Stimulated activated CD8-positive, alpha-beta memory T cell treated with anti-CD3 and anti-CD28 coated beads, Interleukin-2, amount 100 ng/mL, for 48 hours (primary cell): ENCODE measurements at regions not wholly inside any gene's neighbourhood (a gene's known extent, or its start where the extent isn't known, plus 50 kb on each side); places are given as distances from the start of the nearest gene placed in this dataset.
A peak's percentile ranks its signal among the peaks of the same experiment; 100 is the strongest.
"Not testable (repeated sequence)": the region's sequence is repeated elsewhere in the genome, so short reads cannot be mapped to it uniquely, and the experiment has no call there.

ENCODE experiments used
- DNase-seq, 2 donors: peaks; one replicate each; pipeline ENCODE4 v3.0.0-alpha.2; 2020; ENCODE audit warnings: low read depth in 2 of 2

DNA sequence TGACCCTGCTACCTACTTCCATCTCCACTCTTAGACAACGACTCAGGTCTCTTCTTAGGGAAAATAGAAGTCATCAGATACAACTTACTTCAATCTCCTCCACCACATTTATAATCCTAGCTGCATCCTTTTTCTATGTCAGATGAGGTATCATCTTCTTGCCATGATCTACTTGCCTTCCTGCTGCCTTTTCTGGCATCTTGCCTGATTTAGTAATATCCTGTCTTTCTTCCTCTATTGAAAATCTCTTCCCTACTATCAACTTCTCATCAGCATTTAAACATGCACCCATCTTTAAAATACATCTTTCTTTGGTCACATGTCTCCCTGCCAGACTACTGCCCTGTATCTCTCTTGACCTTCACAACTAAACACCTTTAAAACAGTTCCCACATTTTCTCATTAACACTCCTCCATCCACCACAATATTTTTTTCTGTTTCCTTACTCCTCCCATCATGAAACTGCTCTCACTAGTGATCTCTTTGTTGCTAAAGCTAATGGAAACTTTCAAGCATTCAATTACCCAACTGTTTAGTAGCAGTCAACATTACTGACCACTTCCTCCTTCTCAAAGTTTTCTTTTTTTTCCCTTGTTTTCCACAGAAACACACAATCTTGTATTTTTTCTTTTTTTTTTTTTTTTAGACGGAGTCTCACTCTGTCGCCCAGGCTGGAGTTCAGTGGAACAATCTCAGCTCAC, 100.8 kb upstream of the CXorf66 start:
- DNase-seq, result no peak

DNA sequence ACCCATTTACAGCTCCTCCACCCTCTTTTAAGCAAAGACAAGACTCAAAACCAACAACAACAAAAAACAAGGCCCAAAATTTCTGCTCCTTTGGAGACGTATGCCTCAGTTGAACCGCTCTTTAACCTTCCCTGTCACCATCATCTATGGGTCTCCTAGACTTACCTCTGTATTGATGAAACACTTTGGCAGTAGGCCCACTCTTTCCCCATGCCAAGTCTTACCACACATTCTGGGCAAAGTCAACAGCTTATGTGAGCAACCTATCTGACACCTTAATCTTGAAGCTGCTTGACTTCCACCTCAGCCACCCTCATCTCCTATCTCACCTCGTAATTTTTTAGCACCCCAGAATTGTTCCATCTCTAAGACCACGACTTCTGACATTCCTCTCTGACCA, 99.7 kb upstream of the CXorf66 start:
- DNase-seq, result no peak

DNA sequence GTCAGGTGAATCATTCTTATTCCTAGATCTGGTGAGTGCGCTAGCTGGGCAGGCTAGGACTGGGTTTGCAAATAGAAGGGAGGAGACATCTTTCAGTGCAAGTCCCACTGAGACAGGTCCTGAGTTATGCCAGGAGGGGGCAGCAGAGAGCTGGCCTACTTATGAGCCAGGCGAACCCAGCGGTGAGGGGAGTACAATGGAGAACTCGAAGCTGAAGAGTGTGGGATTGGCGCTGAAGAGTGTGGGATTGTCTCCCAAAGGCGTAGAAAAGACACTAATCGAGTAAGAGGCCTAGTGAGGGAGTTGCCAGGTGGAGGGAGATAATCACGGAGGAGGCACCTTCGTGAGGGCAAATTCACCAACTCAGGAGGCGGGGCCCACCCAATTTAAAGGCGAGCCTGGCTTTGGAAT, 91.7 kb upstream of the CXorf66 start:
- DNase-seq, result peak; percentile 42 to 52

DNA sequence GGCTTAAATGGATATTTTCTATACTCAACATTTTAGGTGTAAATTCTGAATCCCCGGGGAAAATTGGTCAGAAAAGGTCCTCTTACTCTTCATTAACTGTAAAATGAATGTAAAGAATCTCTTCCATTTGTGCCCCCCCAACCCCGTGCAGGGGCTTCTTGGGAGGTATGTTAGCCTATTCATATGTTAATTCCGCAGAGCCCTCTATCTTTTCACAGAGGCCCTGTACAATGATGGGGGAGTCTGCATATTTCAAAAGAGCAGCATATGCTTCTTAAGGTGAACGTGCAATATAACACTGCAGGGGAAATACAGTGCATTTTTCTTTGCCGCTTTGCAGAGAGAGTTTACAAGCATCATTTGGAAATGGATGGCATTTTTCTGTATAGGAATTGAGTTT, 88.5 kb upstream of the CXorf66 start:
- DNase-seq, result no peak

DNA sequence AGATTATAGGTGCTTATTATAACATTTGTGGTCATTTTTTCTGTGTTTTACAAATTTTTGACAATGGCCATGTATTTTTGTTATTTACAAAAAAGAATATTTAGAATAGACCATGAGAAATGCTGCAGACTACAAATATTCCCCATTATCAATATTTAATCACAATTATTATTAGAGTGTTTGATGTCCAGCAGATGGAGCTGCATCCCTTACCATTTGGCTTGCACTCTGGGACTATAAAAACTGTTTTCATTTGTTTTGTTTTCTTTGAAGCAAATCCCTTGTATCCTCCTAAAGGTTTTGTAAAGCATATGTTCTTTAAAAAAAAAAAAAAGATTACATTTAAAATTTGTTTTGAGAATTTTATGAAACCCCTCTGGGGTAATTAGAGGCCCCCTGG, 85.6 kb upstream of the CXorf66 start:
- no peak for DNase-seq

DNA sequence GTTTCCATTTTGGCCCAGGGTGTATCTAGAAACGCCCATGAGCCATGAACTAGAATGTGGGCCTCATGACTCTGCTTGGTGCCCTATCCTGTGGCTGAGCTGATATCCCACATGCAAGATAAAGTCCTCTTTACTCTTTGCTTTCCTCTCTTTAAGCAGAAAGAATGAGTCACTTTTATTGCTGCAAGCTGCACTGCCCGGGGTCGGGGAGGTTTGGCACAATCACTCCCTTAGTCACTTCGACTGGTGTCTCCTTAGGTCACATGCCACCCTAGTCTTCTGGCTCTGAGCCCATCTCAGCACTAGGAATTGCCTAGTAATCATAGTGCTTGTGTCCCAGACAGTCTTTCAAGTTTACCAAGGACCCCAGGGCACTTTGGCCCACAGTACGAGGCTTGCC, 75.1 kb upstream of the CXorf66 start:
- no peak for DNase-seq

DNA sequence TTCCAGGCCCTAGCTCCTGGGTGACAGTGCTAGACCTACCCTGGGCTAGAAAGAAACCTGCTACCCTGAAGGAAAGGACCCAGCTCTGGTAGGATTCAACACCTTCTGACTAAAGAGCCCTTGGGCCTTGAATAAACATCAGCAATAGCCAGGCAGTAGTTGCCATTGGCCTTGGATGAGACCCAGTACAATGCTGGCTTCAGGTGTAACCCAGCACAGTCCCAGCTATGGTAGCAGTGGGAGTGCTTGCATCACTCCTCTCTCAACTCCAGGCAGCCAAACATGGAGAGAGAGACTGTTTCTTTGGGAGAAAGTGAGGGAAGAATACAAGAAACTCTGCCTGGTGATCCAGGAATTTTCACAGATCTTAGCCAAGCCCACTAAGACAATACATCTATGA, 73.5 kb upstream of the CXorf66 start:
- DNase-seq, result no peak

DNA sequence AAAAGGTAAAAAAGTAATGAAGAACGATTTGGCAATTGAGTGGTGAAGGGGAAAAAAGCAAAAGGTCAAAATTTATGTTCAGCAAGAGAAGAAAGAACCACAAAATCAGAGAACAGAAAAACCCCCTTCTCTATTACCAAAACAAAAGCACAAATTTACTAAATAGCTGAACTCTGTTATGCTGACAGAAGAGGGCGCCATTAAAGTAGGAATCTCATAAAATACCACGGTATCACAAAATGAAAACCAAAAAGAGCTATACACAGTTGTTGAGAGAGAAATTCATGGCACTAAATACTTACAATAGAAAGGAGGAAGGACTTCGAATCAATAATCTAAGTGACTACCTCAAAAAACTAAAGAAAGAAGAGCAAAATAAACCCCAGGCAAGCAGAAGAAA, 69.6 kb upstream of the CXorf66 start:
- no peak for DNase-seq

DNA sequence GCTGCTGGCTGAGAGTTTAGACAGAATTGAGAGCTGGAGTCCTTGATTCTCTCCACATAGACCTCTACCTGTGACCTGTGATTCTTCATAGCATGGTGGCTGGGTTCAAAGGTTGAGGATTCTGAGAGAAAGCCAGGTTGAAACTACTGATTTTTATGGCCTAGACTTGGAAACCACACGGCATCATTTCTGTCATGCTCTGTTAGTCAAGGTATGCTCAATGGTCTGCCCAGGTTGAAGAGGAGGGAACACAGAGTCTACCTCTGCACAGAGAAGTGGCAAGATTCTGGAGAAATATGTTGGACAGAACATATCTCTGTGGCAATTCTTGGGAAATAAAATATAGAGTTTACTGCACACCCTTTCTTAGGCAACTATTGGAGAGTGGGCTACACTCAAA, 57.2 kb upstream of the CXorf66 start:
- DNase-seq, result no peak

DNA sequence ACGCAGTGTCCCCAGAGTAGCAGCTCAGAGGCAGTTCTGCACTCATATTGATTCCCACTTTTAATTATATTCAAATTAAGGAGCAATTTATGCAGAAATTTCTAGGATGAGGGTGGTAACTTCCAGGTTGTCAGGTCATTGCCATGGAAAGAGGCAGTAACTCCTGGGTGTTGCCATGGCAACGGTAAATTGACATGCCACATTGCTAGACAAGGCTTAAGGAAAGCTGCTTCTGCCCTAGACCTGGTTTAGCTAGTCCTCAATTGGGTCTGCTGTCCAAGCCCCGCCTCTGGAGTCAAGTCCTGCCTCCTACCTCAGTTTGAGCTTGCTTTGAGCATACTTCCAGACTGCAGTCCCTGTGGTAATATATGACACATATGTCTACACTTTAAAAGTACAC, 53.8 kb upstream of the CXorf66 start:
- not testable (repeated sequence) for DNase-seq
